C4-2B (cell line): ENCODE measurements at regions not wholly inside any gene's neighbourhood (a gene's known extent, or its start where the extent isn't known, plus 50 kb on each side); places are given as distances from the start of the nearest gene placed in this dataset.

ENCODE experiments used
- CTCF ChIP-seq: fragments of 450-650 bp; conservative IDR thresholded peaks from 2 replicates; pipeline ENCODE4 v1.5.1; 2017; ENCODE audit warnings: mild to moderate bottlenecking
- ZFX ChIP-seq: fragments of 450-650 bp; IDR thresholded peaks from 2 replicates; pipeline ENCODE4 v1.6.1; 2017

- TF ChIP-seq CTCF (no peak), ZFX (no peak)
Observed at GRCh38 chr7:46852795-46853194, 729.1 kb downstream of the TNS3 start.
